CD14-positive monocyte (primary cell): ENCODE measurements at regions not wholly inside any gene's neighbourhood (a gene's known extent, or its start where the extent isn't known, plus 50 kb on each side); places are given as distances from the start of the nearest gene placed in this dataset.

Source experiments
- DNase-seq, 3 donors: peaks; one replicate each; pipeline ENCODE4 v3.0.0-alpha.2; 2011 to 2022
- H2AFZ ChIP-seq: 2 replicates; pipeline ENCODE4 v1.6.0; 2012; ENCODE audit warnings: mild to moderate bottlenecking, low read depth, low read length, inconsistent platforms; ENCODE audit not compliant: insufficient read depth, poor library complexity, severe bottlenecking
- H3K27ac ChIP-seq, 2 donors: 1 replicate in 1 of 2; 2 replicates in 1 of 2; pipeline ENCODE4 v1.5.1; 2012 to 2013; ENCODE audit warnings: low read length in 2 of 2, control low read depth in 1 of 2, inconsistent platforms in 1 of 2, low read depth in 1 of 2, mild to moderate bottlenecking in 1 of 2
- H3K27me3 ChIP-seq, 2 donors: one replicate each; pipeline versions ENCODE4 v1.6.0 to v1.6.1; 2011 to 2013; ENCODE audit warnings: low read length in 2 of 2; ENCODE audit not compliant: control insufficient read depth in 2 of 2, insufficient read depth in 2 of 2
- H3K36me3 ChIP-seq, 2 donors: replicated peaks in 1 of 2; 1 replicate in 1 of 2; 2 replicates in 1 of 2; pipeline versions ENCODE4 v1.5.1 to v1.6.1; 2012 to 2013; ENCODE audit warnings: low read length in 2 of 2, control low read depth in 1 of 2, inconsistent platforms in 1 of 2, mild to moderate bottlenecking in 1 of 2; ENCODE audit not compliant: insufficient read depth in 2 of 2, control insufficient read depth in 1 of 2
- H3K4me1 ChIP-seq, 2 donors: 1 replicate in 1 of 2; 2 replicates in 1 of 2; pipeline versions ENCODE4 v1.5.1 to v1.6.1; 2012 to 2013; ENCODE audit warnings: low read length in 2 of 2, control low read depth in 1 of 2, inconsistent platforms in 1 of 2, mild to moderate bottlenecking in 1 of 2, moderate library complexity in 1 of 2; ENCODE audit not compliant: insufficient read depth in 2 of 2, control insufficient read depth in 1 of 2
- H3K4me2 ChIP-seq: replicated peaks from 2 replicates; pipeline ENCODE3; 2012; ENCODE audit warnings: low read length, moderate library complexity, mild to moderate bottlenecking; ENCODE audit not compliant: poor library complexity, severe bottlenecking; ENCODE audit errors: extremely low read depth
- H3K4me3 ChIP-seq, 3 experiments: fragments of 200-600 bp in 1 of 3; sonication (generic) in 1 of 3; replicated peaks in 1 of 3; 1 replicate in 2 of 3; 2 replicates in 1 of 3; pipeline ENCODE4 v1.5.1; 2011 to 2013; ENCODE audit warnings: low read length in 3 of 3, mild to moderate bottlenecking in 3 of 3, control low read depth in 2 of 3, low read depth in 2 of 3, inconsistent platforms in 1 of 3, moderate library complexity in 1 of 3
- H3K79me2 ChIP-seq: 2 replicates; pipeline ENCODE4 v1.6.0; 2012; ENCODE audit warnings: mild to moderate bottlenecking, control low read depth, inconsistent platforms, low read length, moderate library complexity; ENCODE audit not compliant: insufficient read depth
- H3K9ac ChIP-seq: 2 replicates; pipeline ENCODE4 v1.6.0; 2017; ENCODE audit warnings: low read length, mild to moderate bottlenecking; ENCODE audit not compliant: insufficient read depth, poor library complexity, severe bottlenecking
- H3K9me3 ChIP-seq, 2 donors: replicated peaks in 1 of 2; 1 replicate in 1 of 2; 2 replicates in 1 of 2; pipeline versions ENCODE4 v1.5.1 to v1.6.1; 2012 to 2013; ENCODE audit warnings: low read length in 2 of 2, control low read depth in 1 of 2; ENCODE audit not compliant: control insufficient read depth in 1 of 2, insufficient read depth in 1 of 2
- H4K20me1 ChIP-seq: 2 replicates; pipeline ENCODE4 v1.6.0; 2012; ENCODE audit warnings: mild to moderate bottlenecking, low read length, control low read depth, moderate library complexity; ENCODE audit not compliant: insufficient read depth
- H3K27ac Mint-ChIP-seq, 7 donors: one replicate each; pipeline ENCODE4 v1.8.0; 2020; ENCODE audit warnings: mild to moderate bottlenecking in 7 of 7, mixed read lengths in 7 of 7, moderate library complexity in 6 of 7, inconsistent platforms in 2 of 7
- H3K27me3 Mint-ChIP-seq, 3 donors: one replicate each; pipeline ENCODE4 v1.8.0; 2021 to 2022; ENCODE audit warnings: low read depth in 3 of 3, mild to moderate bottlenecking in 3 of 3, mixed read lengths in 3 of 3, moderate library complexity in 3 of 3, inconsistent platforms in 1 of 3
- H3K36me3 Mint-ChIP-seq, 2 donors: one replicate each; pipeline ENCODE4 v1.8.0; 2020; ENCODE audit warnings: mixed read lengths in 2 of 2, inconsistent platforms in 1 of 2, mild to moderate bottlenecking in 1 of 2
- H3K4me1 Mint-ChIP-seq: one replicate; pipeline ENCODE4 v1.8.0; 2020; ENCODE audit warnings: mild to moderate bottlenecking, mixed read lengths
- H3K4me3 Mint-ChIP-seq, 2 donors: one replicate each; pipeline ENCODE4 v1.8.0; 2020; ENCODE audit warnings: mild to moderate bottlenecking in 2 of 2, mixed read lengths in 2 of 2, moderate library complexity in 1 of 2
- H3K9me3 Mint-ChIP-seq, 7 donors: one replicate each; pipeline ENCODE4 v1.8.0; 2020 to 2022; ENCODE audit warnings: mixed read lengths in 7 of 7, mild to moderate bottlenecking in 6 of 7, moderate library complexity in 6 of 7, inconsistent platforms in 2 of 7
- WGBS: methylation state at CpG from one replicate; pipeline ENCODE4 v1.1.5; 2013; ENCODE audit warnings: missing lambda C conversion rate; ENCODE audit not compliant: insufficient coverage; 5-methylcytosine and 5-hydroxymethylcytosine counted together
- intact Hi-C, 2 donors: fragments of 100-400 bp; cut with micrococcal nuclease; formaldehyde crosslinking; loops; one replicate each; pipeline versions ENCODE4 v1.15.0 to v1.15.1; 2023
- TF ChIP-seq, protein P1 (sequence below): fragments of 200-600 bp; IDR thresholded peaks from one replicate; pipeline ENCODE4 v1.8.0; 2022; ENCODE audit warnings: antibody characterized with exemption, mild to moderate bottlenecking

DNA sequence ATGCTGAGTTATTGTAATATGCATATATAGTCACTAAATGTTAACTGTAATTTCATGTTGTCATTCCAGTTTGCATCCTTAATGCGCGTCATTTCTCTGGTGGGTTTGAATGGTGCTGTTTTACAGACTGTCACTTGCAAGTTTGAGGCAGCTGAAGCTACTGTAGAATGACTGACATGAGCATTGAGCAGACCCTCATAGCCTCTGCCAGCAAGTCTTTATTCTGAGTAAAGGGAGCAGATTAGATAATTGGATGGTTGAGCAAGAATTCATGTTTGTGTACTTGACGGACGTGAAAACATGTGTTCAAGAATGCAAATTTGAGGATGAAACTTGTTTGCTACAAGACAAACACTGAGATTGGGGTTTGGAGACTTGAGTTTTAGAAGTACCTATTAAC, 854.8 kb upstream of the KLHL29 start:
- no peaks in the 10 kb centered on the region for H3K36me3 Mint-ChIP-seq
- Histone ChIP-seq H3K9me3 (peaks cover 0 to 6% of the 10 kb centered on the region in 2 donors), H2AFZ (no peak overlapping the region), H4K20me1 (no peaks in the 10 kb centered on the region), H3K4me2 (no peak overlapping the region), H3K27ac (no peak overlapping the region), H3K9ac (no peak overlapping the region), H3K4me3 (no peak overlapping the region), H3K4me1 (no peaks in the 10 kb centered on the region), H3K79me2 (no peaks in the 10 kb centered on the region), H3K36me3 (no peaks in the 10 kb centered on the region), H3K27me3 (no peaks in the 10 kb centered on the region)
- no peak overlapping the region for H3K4me3 Mint-ChIP-seq
- H3K27ac Mint-ChIP-seq = no peak overlapping the region
- H3K9me3 Mint-ChIP-seq = peaks cover 0 to 10% (median 3%) of the 10 kb centered on the region in 7 donors
- H3K27me3 Mint-ChIP-seq = no peaks in the 10 kb centered on the region
- TF ChIP-seq, protein P1, sequence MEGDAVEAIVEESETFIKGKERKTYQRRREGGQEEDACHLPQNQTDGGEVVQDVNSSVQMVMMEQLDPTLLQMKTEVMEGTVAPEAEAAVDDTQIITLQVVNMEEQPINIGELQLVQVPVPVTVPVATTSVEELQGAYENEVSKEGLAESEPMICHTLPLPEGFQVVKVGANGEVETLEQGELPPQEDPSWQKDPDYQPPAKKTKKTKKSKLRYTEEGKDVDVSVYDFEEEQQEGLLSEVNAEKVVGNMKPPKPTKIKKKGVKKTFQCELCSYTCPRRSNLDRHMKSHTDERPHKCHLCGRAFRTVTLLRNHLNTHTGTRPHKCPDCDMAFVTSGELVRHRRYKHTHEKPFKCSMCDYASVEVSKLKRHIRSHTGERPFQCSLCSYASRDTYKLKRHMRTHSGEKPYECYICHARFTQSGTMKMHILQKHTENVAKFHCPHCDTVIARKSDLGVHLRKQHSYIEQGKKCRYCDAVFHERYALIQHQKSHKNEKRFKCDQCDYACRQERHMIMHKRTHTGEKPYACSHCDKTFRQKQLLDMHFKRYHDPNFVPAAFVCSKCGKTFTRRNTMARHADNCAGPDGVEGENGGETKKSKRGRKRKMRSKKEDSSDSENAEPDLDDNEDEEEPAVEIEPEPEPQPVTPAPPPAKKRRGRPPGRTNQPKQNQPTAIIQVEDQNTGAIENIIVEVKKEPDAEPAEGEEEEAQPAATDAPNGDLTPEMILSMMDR = no peak
- WGBS = 92% methylated on average over 2 of the region's 4 CpGs
- no peak for DNase-seq
- intact Hi-C loops = no loop called here
- no peaks in the 10 kb centered on the region for H3K4me1 Mint-ChIP-seq

DNA sequence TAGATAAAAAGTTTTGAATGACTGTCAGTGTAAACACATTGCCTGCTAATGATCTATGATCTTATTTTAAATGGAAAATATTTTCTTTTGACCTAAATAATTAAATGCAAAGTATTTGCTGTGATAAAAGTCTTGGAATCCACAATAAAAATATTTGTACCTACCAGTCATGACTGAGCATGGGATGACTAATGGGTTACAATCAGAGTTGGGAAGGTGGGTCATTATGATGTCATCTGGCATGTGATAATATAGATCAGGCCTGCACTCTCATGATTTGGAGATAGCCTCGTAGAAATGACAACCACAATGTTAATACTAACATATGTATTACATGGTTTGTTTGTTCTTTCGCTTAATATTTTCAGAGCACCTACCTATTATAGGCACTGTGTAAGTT, 848.8 kb upstream of the KLHL29 start:
- Mint-ChIP-seq H3K4me3 (no peak overlapping the region), H3K36me3 (no peaks in the 10 kb centered on the region), H3K27ac (no peak overlapping the region), H3K4me1 (no peaks in the 10 kb centered on the region), H3K9me3 (peaks cover 0 to 8% (median 6%) of the 10 kb centered on the region in 7 donors), H3K27me3 (no peaks in the 10 kb centered on the region)
- DNase-seq = no peak
- TF ChIP-seq, protein P1 = no peak
- Histone ChIP-seq H2AFZ (no peak overlapping the region), H3K9me3 (peaks cover 0 to 10% of the 10 kb centered on the region in 2 donors), H3K27me3 (no peaks in the 10 kb centered on the region), H3K4me3 (no peak overlapping the region), H4K20me1 (no peaks in the 10 kb centered on the region), H3K4me2 (no peak overlapping the region), H3K36me3 (no peaks in the 10 kb centered on the region), H3K4me1 (no peaks in the 10 kb centered on the region), H3K27ac (no peak overlapping the region), H3K9ac (no peak overlapping the region), H3K79me2 (no peaks in the 10 kb centered on the region)
- intact Hi-C loops = no loop called here
- WGBS = no CpG with 5 or more reads among the region's 2 CpGs
